ENCODE measurements at regions not wholly inside any gene's neighbourhood (a gene's known extent, or its start where the extent isn't known, plus 50 kb on each side); places are given as distances from the start of the nearest gene placed in this dataset.

DNA sequence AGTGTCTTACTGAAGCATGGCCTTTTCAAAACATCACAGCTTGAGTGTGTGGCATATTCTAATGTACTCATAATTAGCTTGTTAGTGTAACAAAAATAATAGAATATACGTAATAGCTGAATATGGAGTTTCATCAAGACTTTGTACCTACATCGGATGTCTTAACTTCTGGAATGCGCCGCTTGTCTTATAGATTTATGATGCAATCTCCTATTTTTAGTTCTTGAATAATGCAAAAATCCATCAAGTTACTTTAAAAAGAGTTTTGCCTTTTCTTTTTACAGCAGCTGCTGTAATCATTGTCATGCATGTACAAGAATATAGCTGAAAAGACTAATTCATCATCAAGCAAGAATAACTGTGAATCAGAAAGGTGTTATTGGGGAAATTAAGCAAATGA lies 140.7 kb upstream of the SCN7A start:
- intact Hi-C loops (cut with micrococcal nuclease; ENCODE audit: unreplicated experiment), result no loop called here

GRCh38 chr2:166632616-166633015 lies 138.6 kb upstream of the SCN7A start:
- Histone ChIP-seq H3K79me2 (ENCODE audit: insufficient read depth, low read depth, low read length) (no peaks in the 10 kb centered on the region), H3K4me2 (ENCODE audit: low read length) (no peak overlapping the region), H4K20me1 (ENCODE audit: insufficient read depth, low read length) (no peaks in the 10 kb centered on the region), H3K27ac (ENCODE audit: low read depth, low read length, poor library complexity, severe bottlenecking) (no peak overlapping the region), H3K4me3 (ENCODE audit: low read depth, low read length, poor library complexity, severe bottlenecking) (no peak overlapping the region), H2AFZ (ENCODE audit: low read length) (no peak overlapping the region), H3K9me2 (ENCODE audit: insufficient read depth, low read length) (no peaks in the 10 kb centered on the region), H3K4me1 (ENCODE audit: insufficient read depth, low read length, poor library complexity, severe bottlenecking) (no peaks in the 10 kb centered on the region), H3K36me3 (ENCODE audit: insufficient read depth, low read length) (no peaks in the 10 kb centered on the region), H3K9me3 (ENCODE audit: low read length) (no peaks in the 10 kb centered on the region)
- ChIA-PET POLR2A (interaction anchor here (0.6 kb wide), 1 partner anchor 17 kb away, joined by 3 read pairs; no protein-coding TSS in a partner anchor), CTCF (ENCODE audit: unreplicated experiment) (no interaction called here)
- no TSS peak for BruUV-seq (replicated peaks)
- DNase-seq (ENCODE audit: low spot score), result no peak
- no peak for TF ChIP-seq EZH2phosphoT487 (IDR thresholded peaks at IDR 0.05; ENCODE audit: borderline replicate concordance, low read depth, low read length)
- TF ChIP-seq, protein P1, sequence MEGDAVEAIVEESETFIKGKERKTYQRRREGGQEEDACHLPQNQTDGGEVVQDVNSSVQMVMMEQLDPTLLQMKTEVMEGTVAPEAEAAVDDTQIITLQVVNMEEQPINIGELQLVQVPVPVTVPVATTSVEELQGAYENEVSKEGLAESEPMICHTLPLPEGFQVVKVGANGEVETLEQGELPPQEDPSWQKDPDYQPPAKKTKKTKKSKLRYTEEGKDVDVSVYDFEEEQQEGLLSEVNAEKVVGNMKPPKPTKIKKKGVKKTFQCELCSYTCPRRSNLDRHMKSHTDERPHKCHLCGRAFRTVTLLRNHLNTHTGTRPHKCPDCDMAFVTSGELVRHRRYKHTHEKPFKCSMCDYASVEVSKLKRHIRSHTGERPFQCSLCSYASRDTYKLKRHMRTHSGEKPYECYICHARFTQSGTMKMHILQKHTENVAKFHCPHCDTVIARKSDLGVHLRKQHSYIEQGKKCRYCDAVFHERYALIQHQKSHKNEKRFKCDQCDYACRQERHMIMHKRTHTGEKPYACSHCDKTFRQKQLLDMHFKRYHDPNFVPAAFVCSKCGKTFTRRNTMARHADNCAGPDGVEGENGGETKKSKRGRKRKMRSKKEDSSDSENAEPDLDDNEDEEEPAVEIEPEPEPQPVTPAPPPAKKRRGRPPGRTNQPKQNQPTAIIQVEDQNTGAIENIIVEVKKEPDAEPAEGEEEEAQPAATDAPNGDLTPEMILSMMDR (conservative IDR thresholded peaks at IDR 0.05; ENCODE audit: low read length), result no peak
- intact Hi-C loops (cut with micrococcal nuclease; ENCODE audit: unreplicated experiment), result no loop called here

More for the DNA sequence above, 140.7 kb upstream of the SCN7A start:
- Histone ChIP-seq H3K79me2 (ENCODE audit: insufficient read depth, low read depth, low read length) (no peaks in the 10 kb centered on the region), H3K9me2 (ENCODE audit: insufficient read depth, low read length) (no peaks in the 10 kb centered on the region), H3K4me2 (ENCODE audit: low read length) (no peak overlapping the region), H4K20me1 (ENCODE audit: insufficient read depth, low read length) (no peaks in the 10 kb centered on the region), H2AFZ (ENCODE audit: low read length) (no peak overlapping the region), H3K9me3 (ENCODE audit: low read length) (no peaks in the 10 kb centered on the region), H3K4me1 (ENCODE audit: insufficient read depth, low read length, poor library complexity, severe bottlenecking) (no peaks in the 10 kb centered on the region), H3K27ac (ENCODE audit: low read depth, low read length, poor library complexity, severe bottlenecking) (no peak overlapping the region), H3K36me3 (ENCODE audit: insufficient read depth, low read length) (no peaks in the 10 kb centered on the region), H3K4me3 (ENCODE audit: low read depth, low read length, poor library complexity, severe bottlenecking) (no peak overlapping the region)
- POLR2A ChIA-PET, result interaction anchor here (0.9 kb wide), 1 partner anchor 9 kb away, joined by 3 read pairs; no protein-coding TSS in a partner anchor
- no peak for DNase-seq (ENCODE audit: low spot score)
- CTCF ChIA-PET (ENCODE audit: unreplicated experiment), result no interaction called here
- BruUV-seq (replicated peaks), result no TSS peak
- no peak for TF ChIP-seq EZH2phosphoT487 (IDR thresholded peaks at IDR 0.05; ENCODE audit: borderline replicate concordance, low read depth, low read length)
- TF ChIP-seq, protein P1 (conservative IDR thresholded peaks at IDR 0.05; ENCODE audit: low read length), result no peak

GRCh38 chr2:166628478-166629136 lies 134.6 kb upstream of the SCN7A start:
- DNase-seq (ENCODE audit: low spot score), result no peak
- Histone ChIP-seq H3K4me3 (ENCODE audit: low read depth, low read length, poor library complexity, severe bottlenecking) (no peak overlapping the region), H3K9me2 (ENCODE audit: insufficient read depth, low read length) (no peaks in the 10 kb centered on the region), H3K4me2 (ENCODE audit: low read length) (no peak overlapping the region), H2AFZ (ENCODE audit: low read length) (no peak overlapping the region), H3K4me1 (ENCODE audit: insufficient read depth, low read length, poor library complexity, severe bottlenecking) (no peaks in the 10 kb centered on the region), H4K20me1 (ENCODE audit: insufficient read depth, low read length) (no peaks in the 10 kb centered on the region), H3K9me3 (ENCODE audit: low read length) (no peaks in the 10 kb centered on the region), H3K36me3 (ENCODE audit: insufficient read depth, low read length) (no peaks in the 10 kb centered on the region), H3K79me2 (ENCODE audit: insufficient read depth, low read depth, low read length) (no peaks in the 10 kb centered on the region), H3K27ac (ENCODE audit: low read depth, low read length, poor library complexity, severe bottlenecking) (no peak overlapping the region)
- POLR2A ChIA-PET, result interaction anchor here (0.8 kb wide), 1 partner anchor 10 kb away, joined by 3 read pairs; no protein-coding TSS in a partner anchor
- TF ChIP-seq EZH2phosphoT487 (IDR thresholded peaks at IDR 0.05; ENCODE audit: borderline replicate concordance, low read depth, low read length), result no peak
- TF ChIP-seq, protein P1 (conservative IDR thresholded peaks at IDR 0.05; ENCODE audit: low read length), result no peak
- CTCF ChIA-PET (ENCODE audit: unreplicated experiment), result interaction anchor here (0.6 kb wide), 1 partner anchor 1465 kb away, joined by 4 read pairs; no protein-coding TSS in a partner anchor
- intact Hi-C loops (cut with micrococcal nuclease; ENCODE audit: unreplicated experiment), result no loop called here
- no TSS peak for BruUV-seq (replicated peaks)
